ENCODE measurements at regions not wholly inside any gene's neighbourhood (a gene's known extent, or its start where the extent isn't known, plus 50 kb on each side); places are given as distances from the start of the nearest gene placed in this dataset.
"Not testable (repeated sequence)": the region's sequence is repeated elsewhere in the genome, so short reads cannot be mapped to it uniquely, and the experiment has no call there.

DNA sequence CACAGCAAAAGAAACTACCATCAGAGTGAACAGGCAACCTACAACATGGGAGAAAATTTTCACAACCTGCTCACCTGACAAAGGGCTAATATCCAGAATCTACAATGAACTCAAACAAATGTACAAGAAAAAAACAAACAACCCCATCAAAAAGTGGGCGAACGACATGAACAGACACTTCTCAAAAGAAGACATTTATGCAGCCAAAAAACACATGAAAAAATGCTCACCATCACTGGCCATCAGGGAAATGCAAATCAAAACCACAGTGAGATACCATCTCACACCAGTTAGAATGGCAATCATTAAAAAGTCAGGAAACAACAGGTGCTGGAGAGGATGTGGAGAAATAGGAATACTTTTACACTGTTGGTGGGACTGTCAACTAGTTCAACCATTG is 207.8 kb downstream of the USP6NL start:
- CTCF ChIA-PET; DNase-seq (ENCODE audit: extremely low spot score); POLR2A ChIA-PET: not testable (repeated sequence)

DNA sequence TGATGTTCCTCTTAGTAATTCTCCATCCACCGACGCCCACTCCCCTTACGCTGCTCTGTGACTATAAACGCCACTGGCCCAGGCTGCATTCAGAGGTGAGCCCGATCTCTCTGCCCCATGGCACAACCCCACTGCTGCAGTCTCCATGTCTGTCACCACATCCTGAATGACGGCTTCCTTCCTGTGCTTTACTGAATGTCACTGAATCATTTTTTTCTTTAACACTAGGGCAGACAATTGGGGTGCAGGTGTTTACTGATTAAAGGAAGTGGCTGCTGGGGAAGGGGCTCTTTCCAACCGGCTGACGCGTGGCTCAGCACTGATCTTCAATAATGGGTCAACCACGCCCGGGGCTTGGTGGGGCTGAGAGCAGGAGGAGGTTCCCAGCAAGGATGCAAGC is 208.3 kb downstream of the USP6NL start:
- no peak for TF ChIP-seq CTCF (IDR thresholded peaks at IDR 0.05; ENCODE audit: control extremely low read depth, extremely low read depth, low read depth, missing control alignments)
- CTCF ChIA-PET, result no interaction called here
- POLR2A ChIA-PET, result no interaction called here
- no peak for DNase-seq (ENCODE audit: extremely low spot score)

DNA sequence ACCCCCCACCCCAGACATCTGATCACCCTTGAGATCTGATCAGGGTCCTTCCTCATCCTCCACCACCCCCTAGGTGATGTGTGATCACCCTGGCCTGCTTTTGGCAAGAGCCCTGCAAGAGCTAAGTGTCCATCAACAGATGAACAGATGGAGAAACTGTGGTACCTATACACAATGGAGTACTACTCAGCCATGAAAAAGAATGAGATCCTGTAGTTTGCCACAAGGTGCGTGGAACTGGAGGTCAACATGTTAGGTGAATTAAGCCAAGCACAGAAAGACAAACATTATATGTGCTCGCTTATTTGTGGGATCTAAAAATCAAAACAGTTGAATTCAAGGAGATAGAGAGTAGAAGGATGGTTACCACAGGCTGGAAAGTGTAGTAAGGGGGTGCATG is 209.1 kb downstream of the USP6NL start:
- TF ChIP-seq CTCF (IDR thresholded peaks at IDR 0.05; ENCODE audit: control extremely low read depth, extremely low read depth, low read depth, missing control alignments), result no peak
- ChIA-PET POLR2A (no interaction called here), CTCF (no interaction called here)
- no peak for DNase-seq (ENCODE audit: extremely low spot score)

GRCh38 chr10:11401264-11402235 is 209.9 kb downstream of the USP6NL start:
- TF ChIP-seq CTCF (IDR thresholded peaks at IDR 0.05; ENCODE audit: control extremely low read depth, extremely low read depth, low read depth, missing control alignments), result no peak
- CTCF ChIA-PET, result no interaction called here
- DNase-seq (ENCODE audit: extremely low spot score), result no peak
- POLR2A ChIA-PET, result no interaction called here

- no peak for TF ChIP-seq CTCF (IDR thresholded peaks at IDR 0.05; ENCODE audit: control extremely low read depth, extremely low read depth, low read depth, missing control alignments)
- CTCF ChIA-PET, result no interaction called here
- DNase-seq (ENCODE audit: extremely low spot score), result no peak
These were observed 213.4 kb downstream of the USP6NL start for GRCh38 chr10:11397980-11398580.

DNA sequence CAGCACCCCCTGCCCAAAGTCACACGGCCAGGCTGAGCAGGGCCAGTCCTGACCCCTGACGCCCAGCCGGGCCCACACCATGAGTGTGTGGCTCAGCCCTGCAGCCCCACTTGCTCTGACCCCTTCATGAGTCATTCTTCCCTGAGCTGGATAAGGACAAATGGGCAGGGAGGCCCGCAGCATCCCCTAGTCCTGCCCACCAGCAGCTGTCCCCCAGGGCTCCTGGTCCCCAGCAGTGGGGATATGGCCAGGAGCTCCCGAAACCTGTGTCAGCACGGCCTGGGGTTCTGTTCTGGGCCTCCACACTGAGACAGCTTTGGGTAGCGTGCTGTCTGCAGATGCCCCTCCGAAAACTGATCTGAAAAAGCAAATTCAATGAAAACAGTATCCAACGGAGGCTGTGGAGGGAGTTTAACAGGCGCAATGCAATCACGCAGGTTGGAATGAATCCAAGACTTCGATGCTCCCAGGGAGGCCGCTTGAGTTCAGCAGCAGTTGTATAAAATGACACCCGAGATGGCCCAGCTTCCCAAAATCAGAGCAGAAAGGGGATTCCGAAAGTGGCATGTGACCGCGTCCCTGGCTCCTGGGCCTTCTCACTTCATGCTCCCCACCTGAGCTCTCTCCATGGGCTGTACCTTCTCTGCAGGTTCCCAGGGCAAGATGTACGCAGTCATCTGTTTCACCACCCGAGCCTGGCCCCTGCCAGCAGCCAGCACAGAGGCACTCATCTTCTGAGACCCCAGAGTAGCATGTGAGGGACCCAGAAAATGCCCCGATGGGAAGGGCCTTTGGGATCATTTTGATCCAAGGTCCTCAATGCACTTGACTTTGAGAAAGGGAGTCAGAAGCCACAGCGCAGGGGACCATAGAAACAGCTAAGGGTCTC is 214.1 kb downstream of the USP6NL start:
- ChIA-PET CTCF (interaction anchor here (1.2 to 2.4 kb wide), 2 partner anchors 27 to 29 kb away, joined by 4 to 7 read pairs; no protein-coding TSS in a partner anchor), POLR2A (no interaction called here)
- no peak for TF ChIP-seq CTCF (IDR thresholded peaks at IDR 0.05; ENCODE audit: control extremely low read depth, extremely low read depth, low read depth, missing control alignments)
- no peak for DNase-seq (ENCODE audit: extremely low spot score)

More at GRCh38 chr10:11397980-11398580, 213.4 kb downstream of the USP6NL start:
- POLR2A ChIA-PET, result no interaction called here
